Testis (tissue), 2 donors: ENCODE measurements at regions not wholly inside any gene's neighbourhood (a gene's known extent, or its start where the extent isn't known, plus 50 kb on each side); places are given as distances from the start of the nearest gene placed in this dataset.

Source experiments
- CTCF ChIP-seq, 3 experiments: fragments of 450-650 bp in 2 of 3; fragments of 200-600 bp in 1 of 3; sonication (generic) in 1 of 3; IDR thresholded peaks; one replicate each; pipeline ENCODE4 v1.5.1; 2016 to 2019; ENCODE audit warnings: antibody characterized with exemption in 3 of 3, mild to moderate bottlenecking in 2 of 3, moderate library complexity in 1 of 3
- POLR2A ChIP-seq: fragments of 450-650 bp; IDR thresholded peaks from one replicate; pipeline ENCODE4 v1.6.1; 2017; ENCODE audit warnings: antibody characterized with exemption, mild to moderate bottlenecking, moderate library complexity

DNA sequence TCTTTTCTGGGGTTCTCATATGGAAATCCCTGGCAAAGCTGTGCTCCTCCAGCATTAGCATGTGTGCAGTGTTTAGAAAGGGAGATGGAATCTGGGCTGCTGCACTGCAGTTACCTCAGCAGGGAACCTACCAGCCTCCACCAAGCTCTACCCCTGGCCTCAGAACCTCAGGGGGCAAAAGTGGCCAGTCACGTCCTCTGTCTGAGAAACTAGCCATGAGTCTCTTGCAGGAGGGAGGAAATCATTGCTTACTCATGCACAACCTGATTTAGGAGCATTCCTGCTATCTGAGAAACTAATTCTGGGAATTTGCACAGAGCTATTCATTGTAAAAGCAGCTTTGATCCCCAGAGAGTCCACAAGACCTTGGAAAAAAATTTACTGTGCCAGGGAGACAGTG lies 80.6 kb upstream of the IPO9 start:
- TF ChIP-seq CTCF (IDR thresholded peaks at IDR 0.05), result no peak
- no peak for TF ChIP-seq POLR2A
